GM23338 (cell line): ENCODE measurements at regions not wholly inside any gene's neighbourhood (a gene's known extent, or its start where the extent isn't known, plus 50 kb on each side); places are given as distances from the start of the nearest gene placed in this dataset.

ENCODE experiments used
- CREB1 ChIP-seq: fragments of 250-450 bp; sonication (Bioruptor Pico); IDR thresholded peaks from 2 replicates; pipeline ENCODE4 v1.5.0; 2020; ENCODE audit warnings: low read depth, mild to moderate bottlenecking, moderate library complexity
- CTCF ChIP-seq, 2 experiments: fragments of 200-600 bp in 1 of 2; sonication (generic) in 1 of 2; conservative IDR thresholded peaks; 2 replicates each; pipeline versions ENCODE4 v1.5.1 to v1.6.1; 2016 to 2017; ENCODE audit warnings: antibody characterized with exemption in 2 of 2, low read depth in 2 of 2, mild to moderate bottlenecking in 2 of 2, moderate library complexity in 1 of 2
- EZH2 ChIP-seq: fragments of 200-600 bp; sonication (generic); IDR thresholded peaks from one replicate; pipeline ENCODE4 v1.8.0; 2017; ENCODE audit warnings: antibody characterized with exemption, mild to moderate bottlenecking, low read depth; ENCODE audit not compliant: unreplicated experiment
- EZH2phosphoT487 ChIP-seq: fragments of 200-600 bp; sonication (generic); IDR thresholded peaks from one replicate; pipeline ENCODE4 v1.8.1; 2018; ENCODE audit warnings: antibody characterized with exemption; ENCODE audit not compliant: unreplicated experiment
- JUNB ChIP-seq: IDR thresholded peaks from one replicate; pipeline ENCODE4 v1.6.1; 2016; ENCODE audit warnings: antibody characterized with exemption; ENCODE audit not compliant: unreplicated experiment
- NANOG ChIP-seq: IDR thresholded peaks from 2 replicates; pipeline ENCODE4 v1.6.1; 2016; ENCODE audit warnings: antibody characterized with exemption, borderline replicate concordance
- POLR2AphosphoS5 ChIP-seq: IDR thresholded peaks from 2 replicates; pipeline ENCODE4 v1.6.1; 2016; ENCODE audit warnings: antibody characterized with exemption, low read depth
- REST ChIP-seq: IDR thresholded peaks from one replicate; pipeline ENCODE4 v1.6.1; 2018; ENCODE audit warnings: antibody characterized with exemption; ENCODE audit not compliant: unreplicated experiment
- STAT1 ChIP-seq: IDR thresholded peaks from one replicate; pipeline ENCODE4 v1.6.1; 2016; ENCODE audit warnings: antibody characterized with exemption; ENCODE audit not compliant: unreplicated experiment
- ZNF114 ChIP-seq: fragments of 250-450 bp; sonication (Bioruptor Pico); IDR thresholded peaks from 2 replicates; pipeline ENCODE4 v1.5.0; 2020; ENCODE audit warnings: mild to moderate bottlenecking, moderate library complexity
- ZNF331 ChIP-seq: fragments of 250-450 bp; sonication (Bioruptor Pico); IDR thresholded peaks from 2 replicates; pipeline ENCODE4 v1.5.0; 2020; ENCODE audit warnings: low read depth, mild to moderate bottlenecking, moderate library complexity
- ZNF462 ChIP-seq: fragments of 250-450 bp; sonication (Bioruptor Pico); IDR thresholded peaks from 2 replicates; pipeline ENCODE4 v1.5.0; 2020; ENCODE audit warnings: mild to moderate bottlenecking, moderate library complexity
- TF ChIP-seq, protein P1 (sequence below): IDR thresholded peaks from 2 replicates; pipeline ENCODE4 v1.6.1; 2016; ENCODE audit warnings: antibody characterized with exemption

DNA sequence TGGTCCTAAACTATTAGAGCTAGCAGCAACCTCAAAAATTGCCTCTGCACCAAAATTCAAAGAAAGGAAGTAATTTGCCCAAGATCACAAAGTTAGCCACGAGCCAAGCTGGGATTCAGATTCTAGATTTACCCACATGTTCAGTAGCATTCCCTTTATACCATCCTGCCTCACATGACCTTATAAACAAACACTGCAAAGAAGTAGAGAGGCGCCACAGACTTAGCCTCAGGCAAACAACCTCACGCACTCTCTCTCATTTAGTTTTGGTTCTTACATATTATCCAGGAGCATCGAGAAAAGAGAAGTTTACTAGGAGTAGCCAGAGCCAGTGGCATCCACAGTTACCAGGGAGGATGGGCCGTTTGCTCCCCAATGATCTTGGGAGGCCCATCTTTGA is 226.6 kb downstream of the OSR1 start:
- TF ChIP-seq CTCF (conservative IDR thresholded peaks at IDR 0.05; ENCODE audit: low read depth in 2 of 2) (no peak), EZH2 (no peak), CREB1 (CRISPR knock-in tag) (no peak), NANOG (no peak), EZH2phosphoT487 (no peak), POLR2AphosphoS5 (no peak), REST (no peak), JUNB (no peak), STAT1 (no peak), ZNF114 (no peak), ZNF462 (CRISPR knock-in tag) (no peak), ZNF331 (CRISPR knock-in tag) (no peak)
- TF ChIP-seq, protein P1, sequence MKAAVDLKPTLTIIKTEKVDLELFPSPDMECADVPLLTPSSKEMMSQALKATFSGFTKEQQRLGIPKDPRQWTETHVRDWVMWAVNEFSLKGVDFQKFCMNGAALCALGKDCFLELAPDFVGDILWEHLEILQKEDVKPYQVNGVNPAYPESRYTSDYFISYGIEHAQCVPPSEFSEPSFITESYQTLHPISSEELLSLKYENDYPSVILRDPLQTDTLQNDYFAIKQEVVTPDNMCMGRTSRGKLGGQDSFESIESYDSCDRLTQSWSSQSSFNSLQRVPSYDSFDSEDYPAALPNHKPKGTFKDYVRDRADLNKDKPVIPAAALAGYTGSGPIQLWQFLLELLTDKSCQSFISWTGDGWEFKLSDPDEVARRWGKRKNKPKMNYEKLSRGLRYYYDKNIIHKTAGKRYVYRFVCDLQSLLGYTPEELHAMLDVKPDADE, result no peak
